GM12878 (cell line): ENCODE measurements at regions not wholly inside any gene's neighbourhood (a gene's known extent, or its start where the extent isn't known, plus 50 kb on each side); places are given as distances from the start of the nearest gene placed in this dataset.

Experiments
- ATAC-seq: fragments of 200-7000 bp; cut with Tn5 transposase; 3 replicates; pipeline ENCODE4 v1.9.1; 2020; ENCODE audit warnings: mild to moderate bottlenecking, moderate library complexity
- BruUV-seq: library from RNA; stranded (reverse); fragments of 400-500 nt; replicated peaks from 2 replicates; lab custom pipeline; 2021; lab: Mats Ljungman, UMichigan
- CTCF ChIA-PET: fragments of 300-600 bp; sonication (Branson Sonifier 250); formaldehyde crosslinking; extraction: SDS; loops from one replicate; lab custom pipeline; 2021; ENCODE audit warnings: inconsistent platforms; lab: Yijun Ruan, JAX
- POLR2A ChIA-PET: fragments of 350-600 bp; formaldehyde crosslinking; extraction: SDS; loops from one replicate; lab custom pipeline; 2021; ENCODE audit warnings: inconsistent platforms; lab: Charles Lee
- RAD21 ChIA-PET: fragments of 300-600 bp; sonication (Branson Sonifier 250); formaldehyde crosslinking; loops from one replicate; lab custom pipeline; 2023; ENCODE audit warnings: antibody characterized with exemption; ENCODE audit not compliant: unreplicated experiment; lab: Charles Lee
- SMC1A ChIA-PET: fragments of 300-600 bp; sonication (Branson Sonifier 250); formaldehyde crosslinking; loops from one replicate; lab custom pipeline; 2023; ENCODE audit not compliant: unreplicated experiment, uncharacterized antibody; lab: Charles Lee
- DNase-seq: peaks from one replicate; pipeline ENCODE4 v3.0.0-alpha.2; 2011; ENCODE audit warnings: low read depth, low spot score
- FAIRE-seq: peaks from 3 replicates; lab custom pipeline; 2011; peaks lifted over from hg19 to GRCh38; lab: Jason Lieb, UNC
- H2AFZ ChIP-seq: 2 replicates; pipeline ENCODE4 v1.6.0; 2011; ENCODE audit warnings: low read depth, low read length, control low read depth; ENCODE audit not compliant: control insufficient read depth
- H3K27ac ChIP-seq: 2 replicates; pipeline ENCODE4 v1.5.1; 2011; ENCODE audit warnings: control low read depth; ENCODE audit not compliant: control insufficient read depth, insufficient read depth
- H3K27me3 ChIP-seq, 2 experiments: replicated peaks in 1 of 2; 2 replicates each; pipeline versions ENCODE4 v1.6.0 to v1.6.1; 2011; ENCODE audit warnings: low read length in 1 of 2; ENCODE audit not compliant: control insufficient read depth in 2 of 2, insufficient read depth in 2 of 2
- H3K36me3 ChIP-seq, 2 experiments: 2 replicates each; pipeline ENCODE4 v1.5.1; 2011; ENCODE audit warnings: low read length in 1 of 2; ENCODE audit not compliant: control insufficient read depth in 2 of 2, insufficient read depth in 2 of 2
- H3K4me1 ChIP-seq: 2 replicates; pipeline ENCODE4 v1.6.1; 2011; ENCODE audit warnings: mild to moderate bottlenecking, low read length, moderate library complexity, mixed read lengths; ENCODE audit not compliant: control insufficient read depth, insufficient read depth
- H3K4me2 ChIP-seq: 2 replicates; pipeline ENCODE4 v1.6.0; 2011; ENCODE audit warnings: control low read depth; ENCODE audit not compliant: control insufficient read depth, insufficient read depth
- H3K4me3 ChIP-seq: fragments of 200-600 bp; sonication (generic); 2 replicates; pipeline ENCODE4 v1.5.1; 2016
- H3K79me2 ChIP-seq: 2 replicates; pipeline ENCODE4 v1.6.0; 2011; ENCODE audit warnings: low read length; ENCODE audit not compliant: control insufficient read depth, insufficient read depth
- H3K9ac ChIP-seq: 2 replicates; pipeline ENCODE4 v1.8.0; 2011; ENCODE audit warnings: low read length, control low read depth, mixed read lengths; ENCODE audit not compliant: control insufficient read depth, insufficient read depth
- H3K9me3 ChIP-seq: replicated peaks from 3 replicates; pipeline ENCODE4 v1.5.1; 2011; ENCODE audit warnings: mild to moderate bottlenecking, low read length; ENCODE audit not compliant: control insufficient read depth, insufficient read depth
- H4K20me1 ChIP-seq: 2 replicates; pipeline ENCODE4 v1.6.0; 2011; ENCODE audit not compliant: control insufficient read depth, insufficient read depth
- CBX3 ChIP-seq: fragments of 200-600 bp; sonication (generic); IDR thresholded peaks from 2 replicates; pipeline ENCODE4 v1.6.1; 2016; ENCODE audit warnings: low read depth, borderline replicate concordance
- DPF2 ChIP-seq: fragments of 450-650 bp; IDR thresholded peaks from 2 replicates; pipeline ENCODE4 v1.6.1; 2017; ENCODE audit warnings: mild to moderate bottlenecking
- EED ChIP-seq: sonication (generic); IDR thresholded peaks from 2 replicates; pipeline ENCODE4 v1.6.1; 2016; ENCODE audit warnings: antibody characterized with exemption, low read depth
- EGR1 ChIP-seq, 2 experiments: IDR thresholded peaks; 1 replicate in 1 of 2; 2 replicates in 1 of 2; pipeline ENCODE4 v1.6.1; 2011 to 2012; ENCODE audit warnings: low read depth in 2 of 2, low read length in 2 of 2, borderline replicate concordance in 1 of 2, mild to moderate bottlenecking in 1 of 2, moderate library complexity in 1 of 2
- EP300 ChIP-seq, 2 experiments: fragments of 150-350 bp in 1 of 2; IDR thresholded peaks; 2 replicates each; pipeline ENCODE4 v1.6.1; 2011 to 2012; ENCODE audit warnings: low read depth in 2 of 2, low read length in 2 of 2, borderline replicate concordance in 1 of 2, improper control_type of control experiment in 1 of 2, inconsistent platforms in 1 of 2; ENCODE audit not compliant: control insufficient read depth in 1 of 2
- ESRRA ChIP-seq: IDR thresholded peaks from 2 replicates; pipeline ENCODE4 v1.6.1; 2012; ENCODE audit warnings: mild to moderate bottlenecking, low read length, improper control_type of control experiment
- IRF5 ChIP-seq: fragments of 450-650 bp; IDR thresholded peaks from 2 replicates; pipeline ENCODE4 v1.6.1; 2017; ENCODE audit warnings: borderline replicate concordance
- LARP7 ChIP-seq: fragments of 450-650 bp; IDR thresholded peaks from 2 replicates; pipeline ENCODE4 v1.6.1; 2017; ENCODE audit warnings: mild to moderate bottlenecking
- MEF2A ChIP-seq: IDR thresholded peaks from 2 replicates; pipeline ENCODE4 v1.6.1; 2011; ENCODE audit warnings: low read depth, mild to moderate bottlenecking, low read length, moderate library complexity; ENCODE audit not compliant: insufficient read depth
- NFYA ChIP-seq: IDR thresholded peaks from 2 replicates; pipeline ENCODE4 v1.6.1; 2011; ENCODE audit warnings: low read depth, mild to moderate bottlenecking, low read length, improper control_type of control experiment, borderline replicate concordance
- NKRF ChIP-seq: fragments of 450-650 bp; conservative IDR thresholded peaks from 2 replicates; pipeline ENCODE4 v1.6.1; 2017; ENCODE audit warnings: mild to moderate bottlenecking, moderate library complexity
- RELA ChIP-seq: fragments of 450-650 bp; IDR thresholded peaks from 2 replicates; pipeline ENCODE4 v1.8.0; 2014; ENCODE audit warnings: borderline replicate concordance; ENCODE audit not compliant: partially characterized antibody
- SMARCA5 ChIP-seq: fragments of 450-650 bp; IDR thresholded peaks from 2 replicates; pipeline ENCODE4 v1.6.1; 2017; ENCODE audit warnings: mild to moderate bottlenecking
- TBL1XR1 ChIP-seq: IDR thresholded peaks from 2 replicates; pipeline ENCODE4 v1.6.1; 2012; ENCODE audit warnings: low read depth, low read length, improper control_type of control experiment
- ZBTB4 ChIP-seq: fragments of 450-650 bp; formaldehyde crosslinking; IDR thresholded peaks from 2 replicates; pipeline ENCODE4 v1.4.0; 2022; ENCODE audit warnings: mild to moderate bottlenecking, moderate library complexity
- WGBS: methylation state at CpG from one replicate; pipeline ENCODE4 v1.1.6; 2016; ENCODE audit warnings: low lambda C conversion rate; ENCODE audit not compliant: insufficient replicate concordance, insufficient coverage; ENCODE audit errors: missing lambda C conversion rate; 5-methylcytosine and 5-hydroxymethylcytosine counted together
- in situ Hi-C: fragments of 300-500 bp; cut with MboI; formaldehyde crosslinking; loops from 9 replicates; pipeline ENCODE4 v1.14.3; 2018; ENCODE audit warnings: mixed read lengths
- intact Hi-C: fragments of 100-400 bp; cut with micrococcal nuclease; formaldehyde crosslinking; loops from one replicate; pipeline ENCODE4 v1.14.2; 2022; ENCODE audit not compliant: unreplicated experiment

DNA sequence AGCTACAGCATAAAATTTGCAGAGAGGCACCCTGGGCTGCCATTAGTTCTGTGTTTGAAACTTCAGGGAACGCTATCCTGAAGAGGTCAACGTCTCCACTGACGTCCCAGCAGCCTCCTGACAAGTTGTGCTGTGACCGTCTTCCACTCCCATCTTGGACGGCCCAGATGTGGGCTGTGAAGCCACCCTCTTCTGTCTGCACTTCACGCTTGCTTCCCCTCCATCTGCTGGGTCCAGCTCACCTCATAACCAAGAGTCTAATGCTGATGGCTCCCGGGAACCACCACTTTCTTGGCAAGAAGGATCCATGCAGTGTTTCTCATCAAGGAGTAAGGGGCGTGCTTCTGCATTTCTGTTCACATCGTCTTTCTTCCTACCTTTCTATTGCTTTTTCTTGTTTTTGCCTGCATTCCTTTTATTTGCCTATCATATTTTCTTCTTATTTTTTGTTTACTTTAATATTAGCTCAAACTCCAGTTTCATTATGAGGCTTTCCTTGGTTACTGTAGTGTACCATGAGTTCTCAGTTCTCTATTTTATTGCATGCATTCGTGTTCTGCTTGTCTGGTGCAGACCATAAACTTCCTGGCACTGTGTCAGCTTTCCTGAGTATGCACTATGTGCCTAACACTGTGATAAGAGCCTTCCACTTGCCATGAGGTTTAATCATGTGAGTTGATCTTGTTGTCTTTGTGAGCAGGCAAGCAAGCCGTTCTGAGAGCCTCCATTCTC lies 631.8 kb upstream of the RAB6C start (continued):
- TF ChIP-seq EGR1 (IDR thresholded peaks at IDR 0.05; ENCODE audit: borderline replicate concordance in 1 of 2, low read depth in 2 of 2, low read length in 2 of 2) (no peak), TBL1XR1 (peak; percentile 58; the same call in 1 of the 2 replicates), ESRRA (no peak), CBX3 (no peak), RELA (no peak), EP300 (IDR thresholded peaks at IDR 0.05; ENCODE audit: borderline replicate concordance in 1 of 2, control insufficient read depth in 1 of 2, low read depth in 2 of 2, low read length in 2 of 2) (peak; percentile 87 to 97), DPF2 (peak; percentile 97)

GRCh38 chr2:129354631-129355030 lies 624.8 kb upstream of the RAB6C start:
- H3K9ac ChIP-seq = no peak overlapping the region
- H3K4me3 ChIP-seq = no peak overlapping the region
- H3K4me2 ChIP-seq = no peak overlapping the region
- H4K20me1 ChIP-seq = no peaks in the 10 kb centered on the region
- no peaks in the 10 kb centered on the region for H3K27me3 ChIP-seq
- H3K4me1 ChIP-seq = no peaks in the 10 kb centered on the region
- intact Hi-C loops (no loop called here), in situ Hi-C loops (no loop called here)
- ChIA-PET SMC1A (no interaction called here), CTCF (interaction anchor here (0.6 to 0.7 kb wide), 2 partner anchors 19 to 40 kb away, joined by 3 read pairs; no protein-coding TSS in a partner anchor), RAD21 (no interaction called here), POLR2A (no interaction called here)
- FAIRE-seq = no peak
- BruUV-seq = no TSS peak
- H3K9me3 ChIP-seq = no peaks in the 10 kb centered on the region
- no peak for ATAC-seq
- no peak for DNase-seq
- H2AFZ ChIP-seq = no peak overlapping the region
- WGBS = 53% methylated on average over 2 of the region's 2 CpGs
- H3K79me2 ChIP-seq = no peaks in the 10 kb centered on the region
- no peak overlapping the region for H3K27ac ChIP-seq
- H3K36me3 ChIP-seq = no peaks in the 10 kb centered on the region
- TF ChIP-seq MEF2A (no peak), LARP7 (no peak), ZBTB4 (CRISPR knock-in tag) (no peak), NFYA (no peak), EED (no peak), SMARCA5 (no peak), NKRF (no peak), IRF5 (no peak)
